ENCODE measurements at regions not wholly inside any gene's neighbourhood (a gene's known extent, or its start where the extent isn't known, plus 50 kb on each side); places are given as distances from the start of the nearest gene placed in this dataset.
A peak's percentile ranks its signal among the peaks of the same experiment; 100 is the strongest.

- Histone ChIP-seq H3K79me1 (ENCODE audit: low read depth in 1 of 2, low read length in 2 of 2) (no peaks in the 10 kb centered on the region), H3K4me2 (ENCODE audit: low read depth, low read length) (no peak overlapping the region), H3K4ac (ENCODE audit: low read depth, low read length) (no peak overlapping the region), H3K4me3 (ENCODE audit: insufficient read depth, low read depth, low read length) (no peak overlapping the region), H2BK20ac (ENCODE audit: low read depth, low read length) (no peak overlapping the region), H3K36me3 (ENCODE audit: control insufficient read depth, insufficient read depth, low read length) (peaks cover 1% of the 10 kb centered on the region), H3K27me3 (ENCODE audit: control insufficient read depth, insufficient read depth, low read length) (no peaks in the 10 kb centered on the region), H3K18ac (ENCODE audit: low read depth, low read length) (no peak overlapping the region), H3K23ac (ENCODE audit: low read depth, low read length) (no peak overlapping the region), H2BK15ac (ENCODE audit: low read depth, low read length) (no peak overlapping the region), H2AK5ac (ENCODE audit: low read depth, low read length) (no peak overlapping the region), H4K20me1 (ENCODE audit: insufficient read depth, low read length) (no peaks in the 10 kb centered on the region), H3K14ac (replicated peaks; ENCODE audit: low read depth, low read length) (no peak overlapping the region), H3K56ac (ENCODE audit: extremely low read depth, insufficient read depth, low read length) (no peak overlapping the region), H3K9ac (ENCODE audit: low read depth, low read length) (no peak overlapping the region), H3K27ac (ENCODE audit: insufficient read depth, low read length) (no peak overlapping the region), H2BK5ac (ENCODE audit: low read depth, low read length, poor library complexity, severe bottlenecking) (no peak overlapping the region), H3K9me1 (ENCODE audit: insufficient read depth, low read length) (peaks cover 3% of the 10 kb centered on the region), H4K8ac (ENCODE audit: low read depth in 2 of 2, low read length in 2 of 2) (peak overlapping the region in 1 of 2 experiments; percentile 67; a peak in 1 of 4 replicates), H2BK120ac (ENCODE audit: low read depth, low read length) (no peak overlapping the region), H3K9me3 (ENCODE audit: control insufficient read depth, insufficient read depth, low read length) (no peaks in the 10 kb centered on the region), H4K5ac (ENCODE audit: low read depth, low read length) (no peak overlapping the region), H4K91ac (ENCODE audit: insufficient read depth, low read depth, low read length) (no peak overlapping the region), H2AK9ac (replicated peaks; ENCODE audit: low read depth, low read length, poor library complexity) (no peak overlapping the region), H3K4me1 (ENCODE audit: control insufficient read depth, insufficient read depth, low read length) (peaks cover 10% of the 10 kb centered on the region; the same call in 1 of the 2 replicates), H2AFZ (replicated peaks; ENCODE audit: low read length, poor library complexity) (no peak overlapping the region)
- DNase-seq (no peak), ATAC-seq (ENCODE audit: low read depth) (no peak)
- in situ Hi-C loops (cut with MboI; ENCODE audit: low sequenced_read_pairs) (loop anchor here (10.0 kb wide), 1 partner anchor 441 kb away; no protein-coding TSS in a partner anchor), intact Hi-C loops (cut with micrococcal nuclease) (loop anchor here (10.0 kb wide), 1 partner anchor 141 kb away; no protein-coding TSS in a partner anchor), dilution Hi-C loops (cut with HindIII; ENCODE audit: low sequenced_read_pairs, unreplicated experiment) (no loop called here)
- TF ChIP-seq NFE2L2 (IDR thresholded peaks at IDR 0.05; ENCODE audit: low read depth, low read length) (no peak), CEBPB (IDR thresholded peaks at IDR 0.05; ENCODE audit: low read depth, low read length) (no peak)
- ChIA-PET CTCF (no interaction called here), POLR2A (ENCODE audit: unreplicated experiment) (no interaction called here)
- BruUV-seq (replicated peaks), result no TSS peak
Measured at GRCh38 chr16:27633721-27634120, 83.8 kb downstream of the KATNIP start.

Measured in IMR-90 (cell line).